ENCODE measurements at regions not wholly inside any gene's neighbourhood (a gene's known extent, or its start where the extent isn't known, plus 50 kb on each side); places are given as distances from the start of the nearest gene placed in this dataset.
A peak's percentile ranks its signal among the peaks of the same experiment; 100 is the strongest.

DNA sequence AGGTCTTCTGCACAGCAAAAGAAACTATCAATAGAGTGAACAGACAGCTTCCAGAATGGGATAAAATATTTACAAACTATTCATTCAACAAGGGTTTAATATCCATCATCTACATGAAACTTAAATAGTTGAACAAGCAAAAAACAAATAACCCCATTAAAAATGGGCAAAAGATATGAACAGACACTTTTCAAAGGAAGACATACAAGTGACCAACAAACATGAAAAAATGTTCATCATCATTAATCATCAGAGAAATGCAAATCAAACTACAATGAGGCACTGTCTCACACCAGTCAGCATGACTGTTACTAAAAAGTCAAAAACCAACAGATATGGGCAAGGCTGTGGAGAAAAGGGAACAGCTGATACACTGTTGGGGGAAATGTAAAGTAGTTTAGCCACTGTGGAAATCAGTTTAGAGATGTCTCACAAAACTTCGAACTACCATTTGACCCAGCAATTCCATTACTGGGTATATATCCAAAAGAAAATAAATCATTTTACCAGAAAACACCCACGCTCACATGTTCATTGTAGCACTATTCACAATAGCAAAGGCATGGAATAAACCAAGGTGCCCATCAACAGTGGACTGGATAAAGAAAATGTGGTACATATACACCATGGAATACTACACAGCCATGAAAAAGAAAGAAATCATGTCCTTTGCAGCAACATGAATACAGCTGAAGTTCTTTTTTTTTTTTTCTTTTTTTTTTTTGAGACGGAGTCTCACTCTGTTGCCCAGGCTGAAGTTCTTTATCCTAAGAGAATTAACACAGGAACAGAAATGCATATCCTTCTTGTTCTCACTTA is 172.6 kb downstream of the KLF6 start:
- DNase-seq (ENCODE audit: low read depth), result no peak
- H3K4me3 ChIP-seq (ENCODE audit: low read depth, low read length), result no peak overlapping the region
- no peak for TF ChIP-seq CTCF (IDR thresholded peaks at IDR 0.05; ENCODE audit: insufficient read depth, low read depth, low read length)

GRCh38 chr10:3606309-3606708 is 178.7 kb downstream of the KLF6 start:
- no peak for TF ChIP-seq CTCF (IDR thresholded peaks at IDR 0.05; ENCODE audit: insufficient read depth, low read depth, low read length)
- no peak for DNase-seq (ENCODE audit: low read depth)
- no peak overlapping the region for H3K4me3 ChIP-seq (ENCODE audit: low read depth, low read length)

DNA sequence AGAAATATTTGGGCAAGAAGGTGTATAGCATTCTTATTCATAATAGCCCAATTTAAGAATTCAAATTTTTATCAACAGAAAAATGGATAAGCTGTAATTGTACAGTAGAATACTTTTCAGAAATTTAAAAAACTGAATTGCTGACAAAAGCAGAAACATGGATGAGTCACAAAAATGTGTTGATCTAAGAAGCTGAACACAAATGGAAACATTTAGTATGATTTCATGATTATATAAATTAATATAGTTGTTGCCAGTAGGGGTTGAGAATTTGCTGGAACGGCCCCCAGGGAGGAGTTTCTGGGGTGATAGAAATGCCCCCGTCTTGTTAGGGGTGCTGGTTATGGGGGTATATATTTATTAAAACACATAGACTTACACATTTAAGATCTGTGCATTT is 179.1 kb downstream of the KLF6 start:
- no peak overlapping the region for H3K4me3 ChIP-seq (ENCODE audit: low read depth, low read length)
- no peak for DNase-seq (ENCODE audit: low read depth)
- TF ChIP-seq CTCF (IDR thresholded peaks at IDR 0.05; ENCODE audit: insufficient read depth, low read depth, low read length), result no peak

- no peak overlapping the region for H3K4me3 ChIP-seq (ENCODE audit: low read depth, low read length)
- TF ChIP-seq CTCF (IDR thresholded peaks at IDR 0.05; ENCODE audit: insufficient read depth, low read depth, low read length), result no peak
- peak; percentile 86 for DNase-seq (ENCODE audit: low read depth)
Observed at GRCh38 chr10:3595736-3596135, 189.3 kb downstream of the KLF6 start.

DNA sequence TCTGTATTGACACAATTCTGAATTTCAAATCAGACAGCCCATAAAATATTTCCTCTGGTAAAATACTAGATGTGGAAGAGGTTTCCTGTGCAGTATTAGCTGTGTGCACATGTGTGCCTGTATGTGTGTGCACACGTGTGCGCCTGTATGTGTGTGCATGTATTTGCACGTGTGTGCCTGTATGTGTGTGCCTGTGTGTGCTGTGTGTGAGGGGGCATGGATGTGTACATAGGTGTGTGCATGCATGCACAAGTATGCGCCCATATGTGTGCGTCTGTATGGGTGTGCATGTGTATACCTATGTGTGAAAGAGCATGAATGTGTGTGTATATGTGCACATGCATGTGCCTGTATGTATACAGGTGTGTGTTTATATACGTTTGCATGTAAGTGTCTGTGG is 191.4 kb downstream of the KLF6 start:
- no peak for TF ChIP-seq CTCF (IDR thresholded peaks at IDR 0.05; ENCODE audit: insufficient read depth, low read depth, low read length)
- DNase-seq (ENCODE audit: low read depth), result no peak
- no peak overlapping the region for H3K4me3 ChIP-seq (ENCODE audit: low read depth, low read length)

GRCh38 chr10:3592424-3592823 is 192.6 kb downstream of the KLF6 start:
- no peak for DNase-seq (ENCODE audit: low read depth)
- TF ChIP-seq CTCF (IDR thresholded peaks at IDR 0.05; ENCODE audit: insufficient read depth, low read depth, low read length), result no peak
- H3K4me3 ChIP-seq (ENCODE audit: low read depth, low read length), result no peak overlapping the region

DNA sequence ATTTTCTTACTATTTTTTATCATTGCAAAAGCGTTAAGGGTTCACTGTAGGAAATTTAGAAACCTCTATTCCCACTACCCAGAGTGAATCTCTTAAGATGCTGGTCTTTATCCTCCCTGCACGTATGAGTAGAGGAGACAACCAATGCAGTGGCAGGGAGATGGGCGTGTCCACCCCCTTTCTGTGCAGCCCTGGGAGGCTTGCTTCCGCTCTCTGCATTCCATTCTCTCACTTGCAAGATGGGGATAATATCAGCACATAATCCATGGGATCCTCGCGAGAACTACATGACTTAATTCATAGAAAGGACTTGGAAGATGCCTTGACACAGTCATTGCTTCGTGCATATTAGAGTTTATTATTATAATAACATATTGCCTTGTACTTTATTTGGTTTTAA is 196.2 kb downstream of the KLF6 start:
- H3K4me3 ChIP-seq (ENCODE audit: low read depth, low read length), result no peak overlapping the region
- no peak for TF ChIP-seq CTCF (IDR thresholded peaks at IDR 0.05; ENCODE audit: insufficient read depth, low read depth, low read length)
- no peak for DNase-seq (ENCODE audit: low read depth)

Data from fibroblast of villous mesenchyme (primary cell).